ENCODE measurements at regions not wholly inside any gene's neighbourhood (a gene's known extent, or its start where the extent isn't known, plus 50 kb on each side); places are given as distances from the start of the nearest gene placed in this dataset.

DNA sequence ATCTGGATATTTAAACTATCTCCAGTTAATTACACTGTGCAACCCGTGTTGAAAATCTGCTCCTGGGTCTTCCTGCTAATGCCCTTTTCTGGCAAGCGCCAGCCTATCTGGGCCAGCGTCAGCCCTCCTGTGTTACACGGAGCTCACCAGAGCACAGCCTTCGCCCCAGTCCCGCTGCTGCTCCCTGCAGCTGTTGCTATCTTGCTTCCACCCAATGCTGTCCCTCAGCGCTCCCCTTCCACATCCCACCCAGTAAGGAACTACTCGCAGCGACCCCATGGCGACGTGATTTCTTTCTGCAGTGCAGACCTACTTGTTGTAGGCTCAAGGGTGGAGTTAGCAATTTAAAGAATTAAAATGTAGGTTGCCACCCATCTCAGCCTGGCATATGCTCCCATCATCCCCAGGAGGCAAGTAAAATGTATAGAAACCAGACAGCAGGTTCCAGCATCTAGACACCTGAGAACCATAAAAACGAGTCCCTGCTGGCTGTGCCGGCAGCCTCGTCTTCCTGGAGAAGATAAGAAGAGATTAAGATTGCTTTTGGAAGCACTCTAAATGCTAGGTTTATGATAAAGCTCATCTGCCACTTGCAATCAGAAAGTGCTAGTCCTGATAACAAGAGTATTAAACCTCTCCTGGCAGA, 254.3 kb upstream of the FOXQ1 start:
- no peak for FAIRE-seq
- no peak overlapping the region for H3K4me3 ChIP-seq (ENCODE audit: low read depth in 1 of 3, low read length in 3 of 3)
- H3K4me1 ChIP-seq (ENCODE audit: control insufficient read depth in 3 of 3, insufficient read depth in 2 of 3, low read depth in 1 of 3, low read length in 2 of 3), result peaks cover 0 to 12% (median 0%) of the 10 kb centered on the region in 3 donors
- no peaks in the 10 kb centered on the region for H3K9me3 ChIP-seq (ENCODE audit: control insufficient read depth in 2 of 2, insufficient read depth in 1 of 2, low read depth in 1 of 2, low read length in 1 of 2)
- WGBS, 3 donors, result 65 to 71% (median 66%) methylated on average over 14 of the region's 14 CpGs
- no peaks in the 10 kb centered on the region for H3K27me3 ChIP-seq (ENCODE audit: control insufficient read depth in 3 of 3, insufficient read depth in 3 of 3, low read length in 3 of 3)
- DNase-seq, result no peak
- H3K36me3 ChIP-seq (ENCODE audit: control insufficient read depth in 3 of 3, insufficient read depth in 2 of 3, low read depth in 1 of 3, low read length in 3 of 3), result no peaks in the 10 kb centered on the region
- H3K27ac ChIP-seq (ENCODE audit: low read depth in 1 of 3, low read length in 2 of 3), result no peak overlapping the region

DNA sequence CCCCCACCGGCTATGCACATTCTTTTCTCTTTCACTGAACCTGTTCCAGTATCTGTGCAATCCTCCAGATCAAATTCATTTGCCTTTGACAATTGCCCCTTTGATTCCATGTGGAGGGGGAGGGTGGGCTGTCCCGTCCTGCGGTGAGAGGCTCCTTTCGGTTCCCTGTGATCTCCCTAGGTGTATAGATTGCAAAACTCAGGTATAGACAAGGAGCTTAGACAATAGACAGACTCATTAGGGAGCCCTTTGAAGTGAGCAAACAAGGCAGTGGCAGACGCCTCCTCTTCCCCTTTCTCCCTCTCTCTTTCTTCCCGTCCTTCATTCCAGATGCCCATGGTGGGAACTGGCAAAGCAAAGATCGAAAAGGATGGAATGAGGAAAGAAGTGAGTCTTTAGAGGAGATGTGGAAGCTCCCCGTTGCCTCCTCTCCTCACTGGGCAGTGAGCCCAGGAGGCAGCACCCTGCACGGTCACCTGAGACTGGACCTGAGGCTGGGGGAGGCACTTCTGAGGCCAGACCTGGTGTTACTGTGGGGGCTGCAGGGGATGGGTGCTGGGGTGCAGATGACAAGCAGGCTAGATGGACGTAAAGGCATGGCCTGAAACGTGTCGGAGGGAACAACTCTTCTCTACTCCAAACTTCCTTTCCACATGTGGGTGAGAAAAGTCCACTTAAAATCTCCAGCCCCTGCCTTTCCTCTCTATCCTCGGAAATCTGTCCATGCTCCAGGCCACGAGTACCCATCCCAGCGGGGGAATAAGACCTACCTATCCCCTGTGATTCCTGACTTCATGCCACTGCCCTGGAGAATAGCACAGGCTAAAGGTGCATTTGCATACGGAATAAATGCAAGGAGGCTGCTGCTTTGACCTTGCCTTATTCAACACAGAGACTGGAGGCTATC, 256.6 kb upstream of the FOXQ1 start:
- FAIRE-seq, result no peak
- H3K36me3 ChIP-seq (ENCODE audit: control insufficient read depth in 3 of 3, insufficient read depth in 2 of 3, low read depth in 1 of 3, low read length in 3 of 3), result no peaks in the 10 kb centered on the region
- H3K9me3 ChIP-seq (ENCODE audit: control insufficient read depth in 2 of 2, insufficient read depth in 1 of 2, low read depth in 1 of 2, low read length in 1 of 2), result no peaks in the 10 kb centered on the region
- H3K27me3 ChIP-seq (ENCODE audit: control insufficient read depth in 3 of 3, insufficient read depth in 3 of 3, low read length in 3 of 3), result no peaks in the 10 kb centered on the region
- no peak overlapping the region for H3K4me3 ChIP-seq (ENCODE audit: low read depth in 1 of 3, low read length in 3 of 3)
- peak in 1 of 2 donors; percentile 50 for DNase-seq
- peak overlapping the region in 1 of 3 donors; percentile 42 for H3K27ac ChIP-seq (ENCODE audit: low read depth in 1 of 3, low read length in 2 of 3)
- WGBS, 3 donors, result 30 to 65% (median 37%) methylated on average over 16 of the region's 16 CpGs
- H3K4me1 ChIP-seq (ENCODE audit: control insufficient read depth in 3 of 3, insufficient read depth in 2 of 3, low read depth in 1 of 3, low read length in 2 of 3), result peaks cover 0 to 12% (median 0%) of the 10 kb centered on the region in 3 donors

DNA sequence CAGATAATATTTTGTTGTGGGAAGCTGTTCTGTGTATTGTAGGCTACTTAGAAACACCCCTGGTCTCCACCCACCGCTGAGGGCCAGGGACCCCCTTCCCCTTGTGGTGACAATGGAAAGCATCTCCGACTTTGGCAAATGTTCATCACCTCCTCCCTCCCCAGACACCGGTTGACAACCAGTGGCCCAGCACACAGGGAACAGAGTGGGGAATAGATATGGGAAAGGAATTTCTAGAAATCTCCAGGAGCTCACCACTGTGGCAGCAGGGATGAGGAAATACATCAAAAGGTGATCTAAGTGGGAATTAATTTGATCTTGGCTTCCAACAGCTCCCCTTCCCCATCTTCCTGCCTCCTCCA, 257.3 kb upstream of the FOXQ1 start:
- no peak for DNase-seq
- FAIRE-seq, result no peak
- Histone ChIP-seq H3K9me3 (ENCODE audit: control insufficient read depth in 2 of 2, insufficient read depth in 1 of 2, low read depth in 1 of 2, low read length in 1 of 2) (no peaks in the 10 kb centered on the region), H3K4me3 (ENCODE audit: low read depth in 1 of 3, low read length in 3 of 3) (no peak overlapping the region), H3K4me1 (ENCODE audit: control insufficient read depth in 3 of 3, insufficient read depth in 2 of 3, low read depth in 1 of 3, low read length in 2 of 3) (peaks cover 0 to 12% (median 0%) of the 10 kb centered on the region in 3 donors), H3K27ac (ENCODE audit: low read depth in 1 of 3, low read length in 2 of 3) (no peak overlapping the region), H3K27me3 (ENCODE audit: control insufficient read depth in 3 of 3, insufficient read depth in 3 of 3, low read length in 3 of 3) (no peaks in the 10 kb centered on the region), H3K36me3 (ENCODE audit: control insufficient read depth in 3 of 3, insufficient read depth in 2 of 3, low read depth in 1 of 3, low read length in 3 of 3) (no peaks in the 10 kb centered on the region)
- 67 to 87% (median 71%) methylated on average over 2 to 3 of the region's 3 CpGs for WGBS, 3 donors

DNA sequence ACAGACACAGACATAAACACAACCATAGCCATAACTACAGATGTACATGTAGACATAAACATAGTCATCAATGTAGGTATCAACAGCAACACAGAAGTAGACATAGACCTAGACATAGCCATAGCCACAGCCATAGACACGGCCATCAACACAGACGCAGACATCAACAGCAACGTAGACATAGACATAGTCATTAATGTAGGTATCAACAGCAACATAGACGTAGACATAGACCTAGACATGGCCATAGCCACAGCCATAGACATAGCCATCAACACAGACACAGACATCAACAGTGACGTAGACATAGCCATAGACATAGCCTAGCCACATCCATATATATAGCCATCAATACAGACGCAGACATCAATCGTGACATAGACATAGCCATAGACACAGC, 258.3 kb upstream of the FOXQ1 start:
- Histone ChIP-seq H3K27ac (ENCODE audit: low read depth in 1 of 3, low read length in 2 of 3) (no peak overlapping the region), H3K27me3 (ENCODE audit: control insufficient read depth in 3 of 3, insufficient read depth in 3 of 3, low read length in 3 of 3) (no peaks in the 10 kb centered on the region), H3K9me3 (ENCODE audit: control insufficient read depth in 2 of 2, insufficient read depth in 1 of 2, low read depth in 1 of 2, low read length in 1 of 2) (no peaks in the 10 kb centered on the region), H3K4me1 (ENCODE audit: control insufficient read depth in 3 of 3, insufficient read depth in 2 of 3, low read depth in 1 of 3, low read length in 2 of 3) (peaks cover 0 to 12% (median 0%) of the 10 kb centered on the region in 3 donors), H3K4me3 (ENCODE audit: low read depth in 1 of 3, low read length in 3 of 3) (no peak overlapping the region), H3K36me3 (ENCODE audit: control insufficient read depth in 3 of 3, insufficient read depth in 2 of 3, low read depth in 1 of 3, low read length in 3 of 3) (no peaks in the 10 kb centered on the region)
- FAIRE-seq (no peak), DNase-seq (no peak)
- WGBS, 3 donors, result 66 to 70% (median 66%) methylated on average over 7 of the region's 7 CpGs

DNA sequence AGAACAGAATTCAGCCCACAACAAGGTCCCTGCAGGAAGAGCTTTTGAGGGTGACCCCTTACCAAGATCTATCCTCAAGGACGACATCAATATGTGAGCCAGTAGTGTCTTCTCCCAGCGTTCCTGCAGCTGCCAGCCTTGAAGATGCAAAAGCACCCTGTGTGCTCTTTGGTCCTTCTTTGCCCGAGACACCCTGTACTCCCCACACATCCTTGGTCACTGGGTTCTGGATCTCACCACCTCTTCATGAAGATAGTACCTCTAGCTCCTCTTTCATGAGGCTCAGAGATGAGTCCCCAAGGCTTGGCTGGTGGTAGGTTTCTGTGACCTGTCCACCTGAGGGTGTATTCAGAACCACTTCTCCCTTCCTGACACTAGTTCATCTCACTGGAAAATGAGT, 259.6 kb upstream of the FOXQ1 start:
- H3K27me3 ChIP-seq (ENCODE audit: control insufficient read depth in 3 of 3, insufficient read depth in 3 of 3, low read length in 3 of 3), result no peaks in the 10 kb centered on the region
- H3K9me3 ChIP-seq (ENCODE audit: control insufficient read depth in 2 of 2, insufficient read depth in 1 of 2, low read depth in 1 of 2, low read length in 1 of 2), result no peaks in the 10 kb centered on the region
- FAIRE-seq (no peak), DNase-seq (no peak)
- H3K4me1 ChIP-seq (ENCODE audit: control insufficient read depth in 3 of 3, insufficient read depth in 2 of 3, low read depth in 1 of 3, low read length in 2 of 3), result peaks cover 0 to 9% (median 0%) of the 10 kb centered on the region in 3 donors
- H3K36me3 ChIP-seq (ENCODE audit: control insufficient read depth in 3 of 3, insufficient read depth in 2 of 3, low read depth in 1 of 3, low read length in 3 of 3), result no peaks in the 10 kb centered on the region
- H3K4me3 ChIP-seq (ENCODE audit: low read depth in 1 of 3, low read length in 3 of 3), result no peak overlapping the region
- 85 to 91% (median 86%) methylated on average over 3 of the region's 3 CpGs for WGBS, 3 donors
- H3K27ac ChIP-seq (ENCODE audit: low read depth in 1 of 3, low read length in 2 of 3), result no peak overlapping the region

DNA sequence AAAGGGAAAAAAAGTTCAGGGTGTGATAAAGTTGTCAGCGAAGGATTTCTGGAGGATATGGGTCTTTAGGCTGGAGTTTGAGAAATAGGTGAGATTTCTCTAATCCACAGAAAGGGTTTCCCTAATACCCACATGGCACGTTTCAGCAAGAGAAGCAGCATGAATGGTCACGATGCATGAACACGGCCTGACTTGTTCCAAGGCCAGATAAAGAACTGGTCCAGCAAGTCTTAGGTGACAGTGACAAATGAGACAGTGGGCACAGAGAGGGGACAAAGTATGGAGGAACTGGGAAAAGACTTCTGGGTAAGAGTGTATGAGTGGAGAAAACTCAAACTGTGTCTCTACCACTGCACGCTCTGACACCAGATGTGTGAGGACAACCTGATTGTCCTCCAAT, 262.0 kb upstream of the FOXQ1 start:
- Histone ChIP-seq H3K27me3 (ENCODE audit: control insufficient read depth in 3 of 3, insufficient read depth in 3 of 3, low read length in 3 of 3) (no peaks in the 10 kb centered on the region), H3K4me3 (ENCODE audit: low read depth in 1 of 3, low read length in 3 of 3) (no peak overlapping the region), H3K27ac (ENCODE audit: low read depth in 1 of 3, low read length in 2 of 3) (no peak overlapping the region), H3K9me3 (ENCODE audit: control insufficient read depth in 2 of 2, insufficient read depth in 1 of 2, low read depth in 1 of 2, low read length in 1 of 2) (no peaks in the 10 kb centered on the region), H3K4me1 (ENCODE audit: control insufficient read depth in 3 of 3, insufficient read depth in 2 of 3, low read depth in 1 of 3, low read length in 2 of 3) (no peaks in the 10 kb centered on the region), H3K36me3 (ENCODE audit: control insufficient read depth in 3 of 3, insufficient read depth in 2 of 3, low read depth in 1 of 3, low read length in 3 of 3) (no peaks in the 10 kb centered on the region)
- FAIRE-seq, result no peak
- DNase-seq, result no peak
- WGBS, 3 donors, result 48 to 75% (median 56%) methylated on average over 5 of the region's 5 CpGs

DNA sequence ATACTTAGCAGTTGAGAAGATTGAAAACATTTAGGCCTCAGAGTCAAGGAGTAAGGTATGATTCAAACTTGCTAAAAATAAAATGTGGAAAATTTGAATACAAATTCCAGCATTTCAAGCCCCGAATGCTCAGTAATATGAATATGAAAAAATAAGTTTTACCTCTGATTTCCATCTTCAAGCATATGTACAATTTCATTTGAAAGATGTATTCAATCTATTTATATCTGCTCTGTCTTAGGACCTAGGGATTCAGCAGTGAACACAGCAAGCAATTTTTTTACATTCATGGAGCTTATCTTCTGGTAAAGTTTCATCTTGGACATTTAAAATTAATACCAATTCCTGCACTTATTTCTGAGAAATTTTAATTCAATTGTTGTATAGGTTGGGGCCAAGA, 262.7 kb upstream of the FOXQ1 start:
- Histone ChIP-seq H3K9me3 (ENCODE audit: control insufficient read depth in 2 of 2, insufficient read depth in 1 of 2, low read depth in 1 of 2, low read length in 1 of 2) (no peaks in the 10 kb centered on the region), H3K27me3 (ENCODE audit: control insufficient read depth in 3 of 3, insufficient read depth in 3 of 3, low read length in 3 of 3) (no peaks in the 10 kb centered on the region), H3K4me1 (ENCODE audit: control insufficient read depth in 3 of 3, insufficient read depth in 2 of 3, low read depth in 1 of 3, low read length in 2 of 3) (peaks cover 0 to 2% (median 0%) of the 10 kb centered on the region in 3 donors), H3K4me3 (ENCODE audit: low read depth in 1 of 3, low read length in 3 of 3) (no peak overlapping the region), H3K27ac (ENCODE audit: low read depth in 1 of 3, low read length in 2 of 3) (no peak overlapping the region), H3K36me3 (ENCODE audit: control insufficient read depth in 3 of 3, insufficient read depth in 2 of 3, low read depth in 1 of 3, low read length in 3 of 3) (no peaks in the 10 kb centered on the region)
- WGBS, 3 donors, result 76 to 85% (median 81%) methylated on average over 1 of the region's 1 CpG
- no peak for DNase-seq
- FAIRE-seq, result no peak

DNA sequence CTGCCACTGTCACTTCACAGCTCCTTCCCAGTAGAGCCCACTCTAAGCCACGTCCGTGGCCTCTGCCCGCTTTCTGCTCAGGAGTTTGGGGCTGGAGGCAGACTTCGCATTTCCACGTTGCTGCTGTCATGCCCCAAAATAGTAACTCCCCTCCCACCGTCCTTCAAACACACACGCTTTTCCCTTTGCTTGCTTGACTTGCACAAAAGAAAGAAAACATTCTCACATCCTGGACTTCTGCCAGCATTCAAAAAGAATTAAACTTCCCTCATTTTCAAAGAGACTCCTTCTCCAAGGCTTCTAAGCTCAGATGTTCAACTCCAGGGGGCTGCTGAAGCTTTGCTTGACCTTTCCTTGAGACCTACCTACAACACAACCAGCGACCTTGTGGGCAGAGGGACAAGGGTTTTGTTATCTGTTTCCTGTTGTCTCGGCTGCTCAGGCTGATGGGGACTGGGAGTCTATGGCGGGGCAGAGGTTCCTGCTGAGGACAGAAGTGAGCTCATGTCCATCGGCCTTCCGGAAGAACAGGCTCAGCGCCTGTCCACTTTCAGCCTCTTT, 263.8 kb upstream of the FOXQ1 start:
- H3K4me1 ChIP-seq (ENCODE audit: control insufficient read depth in 3 of 3, insufficient read depth in 2 of 3, low read depth in 1 of 3, low read length in 2 of 3), result peaks cover 0 to 2% (median 0%) of the 10 kb centered on the region in 3 donors
- FAIRE-seq (no peak), DNase-seq (no peak)
- H3K27ac ChIP-seq (ENCODE audit: low read depth in 1 of 3, low read length in 2 of 3), result no peak overlapping the region
- no peak overlapping the region for H3K4me3 ChIP-seq (ENCODE audit: low read depth in 1 of 3, low read length in 3 of 3)
- no peaks in the 10 kb centered on the region for H3K9me3 ChIP-seq (ENCODE audit: control insufficient read depth in 2 of 2, insufficient read depth in 1 of 2, low read depth in 1 of 2, low read length in 1 of 2)
- no peaks in the 10 kb centered on the region for H3K36me3 ChIP-seq (ENCODE audit: control insufficient read depth in 3 of 3, insufficient read depth in 2 of 3, low read depth in 1 of 3, low read length in 3 of 3)
- no peaks in the 10 kb centered on the region for H3K27me3 ChIP-seq (ENCODE audit: control insufficient read depth in 3 of 3, insufficient read depth in 3 of 3, low read length in 3 of 3)
- 52 to 78% (median 61%) methylated on average over 13 of the region's 13 CpGs for WGBS, 3 donors

Measured in small intestine (tissue), 7 donors.